Endothelial cell of umbilical vein (primary cell): ENCODE measurements at regions not wholly inside any gene's neighbourhood (a gene's known extent, or its start where the extent isn't known, plus 50 kb on each side); places are given as distances from the start of the nearest gene placed in this dataset.

ENCODE experiments used
- EZH2 ChIP-seq: IDR thresholded peaks from 2 replicates; pipeline ENCODE4 v1.6.1; 2012; ENCODE audit warnings: borderline replicate concordance, low read depth, mild to moderate bottlenecking, moderate library complexity, low read length, inconsistent platforms; ENCODE audit not compliant: severe bottlenecking
- GATA2 ChIP-seq: IDR thresholded peaks from 2 replicates; pipeline ENCODE4 v1.7.0; 2011; ENCODE audit warnings: low read depth, mild to moderate bottlenecking, moderate library complexity, mixed read lengths, low read length; ENCODE audit not compliant: insufficient read length, insufficient read depth
- MYC ChIP-seq: IDR thresholded peaks from one replicate; pipeline ENCODE4 v1.6.1; 2011; ENCODE audit warnings: mild to moderate bottlenecking, low read depth, low read length
- POLR2A ChIP-seq: IDR thresholded peaks from 2 replicates; pipeline ENCODE4 v1.6.1; 2012; ENCODE audit warnings: low read depth, mild to moderate bottlenecking, control low read depth, low read length
- POLR2AphosphoS5 ChIP-seq: IDR thresholded peaks from 2 replicates; pipeline ENCODE4 v1.6.1; 2012; ENCODE audit warnings: low read depth, mild to moderate bottlenecking, control low read depth, low read length, moderate library complexity; ENCODE audit not compliant: insufficient read depth
- TF ChIP-seq, protein P1 (sequence below), 2 donors: IDR thresholded peaks; 1 replicate in 1 of 2; 2 replicates in 1 of 2; pipeline ENCODE4 v1.5.1; 2011; ENCODE audit warnings: low read length in 2 of 2, mild to moderate bottlenecking in 2 of 2, moderate library complexity in 2 of 2, control low read depth in 1 of 2, inconsistent platforms in 1 of 2, low read depth in 1 of 2; ENCODE audit not compliant: insufficient read depth in 1 of 2; ENCODE audit errors: extremely low read depth in 1 of 2
- TF ChIP-seq, protein P2 (sequence below): IDR thresholded peaks from 2 replicates; pipeline ENCODE4 v1.6.1; 2011; ENCODE audit not compliant: insufficient read depth, insufficient read length

DNA sequence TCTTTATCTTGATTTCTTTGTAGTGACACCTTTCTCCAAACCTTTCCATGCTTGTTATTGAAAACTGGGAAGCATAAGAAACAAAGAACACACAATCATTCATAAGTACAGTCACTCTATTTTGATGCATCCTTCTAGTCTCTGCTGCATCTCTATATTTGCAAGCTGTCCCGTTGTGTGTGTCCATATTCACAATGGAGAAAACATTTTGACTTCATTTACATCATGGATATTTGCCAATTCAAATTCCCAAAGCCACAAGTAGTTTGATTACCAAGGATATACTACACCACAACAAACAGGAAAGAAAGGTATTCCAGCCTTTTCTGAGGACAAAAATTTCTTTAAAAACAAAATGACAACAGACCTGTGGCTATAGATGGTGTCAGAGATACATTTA is 673.8 kb downstream of the STIM2 start:
- TF ChIP-seq MYC, result no peak
- TF ChIP-seq, protein P1, sequence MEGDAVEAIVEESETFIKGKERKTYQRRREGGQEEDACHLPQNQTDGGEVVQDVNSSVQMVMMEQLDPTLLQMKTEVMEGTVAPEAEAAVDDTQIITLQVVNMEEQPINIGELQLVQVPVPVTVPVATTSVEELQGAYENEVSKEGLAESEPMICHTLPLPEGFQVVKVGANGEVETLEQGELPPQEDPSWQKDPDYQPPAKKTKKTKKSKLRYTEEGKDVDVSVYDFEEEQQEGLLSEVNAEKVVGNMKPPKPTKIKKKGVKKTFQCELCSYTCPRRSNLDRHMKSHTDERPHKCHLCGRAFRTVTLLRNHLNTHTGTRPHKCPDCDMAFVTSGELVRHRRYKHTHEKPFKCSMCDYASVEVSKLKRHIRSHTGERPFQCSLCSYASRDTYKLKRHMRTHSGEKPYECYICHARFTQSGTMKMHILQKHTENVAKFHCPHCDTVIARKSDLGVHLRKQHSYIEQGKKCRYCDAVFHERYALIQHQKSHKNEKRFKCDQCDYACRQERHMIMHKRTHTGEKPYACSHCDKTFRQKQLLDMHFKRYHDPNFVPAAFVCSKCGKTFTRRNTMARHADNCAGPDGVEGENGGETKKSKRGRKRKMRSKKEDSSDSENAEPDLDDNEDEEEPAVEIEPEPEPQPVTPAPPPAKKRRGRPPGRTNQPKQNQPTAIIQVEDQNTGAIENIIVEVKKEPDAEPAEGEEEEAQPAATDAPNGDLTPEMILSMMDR (IDR thresholded peaks at IDR 0.05; ENCODE audit: extremely low read depth in 1 of 2, insufficient read depth in 1 of 2, low read depth in 1 of 2, low read length in 2 of 2), result no peak
- TF ChIP-seq, protein P2, sequence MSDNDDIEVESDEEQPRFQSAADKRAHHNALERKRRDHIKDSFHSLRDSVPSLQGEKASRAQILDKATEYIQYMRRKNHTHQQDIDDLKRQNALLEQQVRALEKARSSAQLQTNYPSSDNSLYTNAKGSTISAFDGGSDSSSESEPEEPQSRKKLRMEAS, result no peak
- TF ChIP-seq POLR2A, result no peak
- TF ChIP-seq EZH2, result no peak
- TF ChIP-seq POLR2AphosphoS5, result no peak
- TF ChIP-seq GATA2, result no peak
